ENCODE measurements at regions not wholly inside any gene's neighbourhood (a gene's known extent, or its start where the extent isn't known, plus 50 kb on each side); places are given as distances from the start of the nearest gene placed in this dataset.

GRCh38 chr4:144556636-144557035 lies 89.3 kb upstream of the HHIP start:
- TF ChIP-seq CTCF (conservative IDR thresholded peaks at IDR 0.05; ENCODE audit: low read depth in 2 of 2) (no peak), POLR2AphosphoS5 (IDR thresholded peaks at IDR 0.05; ENCODE audit: low read depth) (no peak), CREB1 (CRISPR knock-in tag; IDR thresholded peaks at IDR 0.05; ENCODE audit: low read depth) (no peak), EZH2 (IDR thresholded peaks at IDR 0.05; ENCODE audit: low read depth, unreplicated experiment) (no peak), ETS1 (IDR thresholded peaks at IDR 0.05) (no peak), EZH2phosphoT487 (IDR thresholded peaks at IDR 0.05; ENCODE audit: unreplicated experiment) (no peak), NANOG (IDR thresholded peaks at IDR 0.05; ENCODE audit: borderline replicate concordance) (no peak)
- TF ChIP-seq, protein P1, sequence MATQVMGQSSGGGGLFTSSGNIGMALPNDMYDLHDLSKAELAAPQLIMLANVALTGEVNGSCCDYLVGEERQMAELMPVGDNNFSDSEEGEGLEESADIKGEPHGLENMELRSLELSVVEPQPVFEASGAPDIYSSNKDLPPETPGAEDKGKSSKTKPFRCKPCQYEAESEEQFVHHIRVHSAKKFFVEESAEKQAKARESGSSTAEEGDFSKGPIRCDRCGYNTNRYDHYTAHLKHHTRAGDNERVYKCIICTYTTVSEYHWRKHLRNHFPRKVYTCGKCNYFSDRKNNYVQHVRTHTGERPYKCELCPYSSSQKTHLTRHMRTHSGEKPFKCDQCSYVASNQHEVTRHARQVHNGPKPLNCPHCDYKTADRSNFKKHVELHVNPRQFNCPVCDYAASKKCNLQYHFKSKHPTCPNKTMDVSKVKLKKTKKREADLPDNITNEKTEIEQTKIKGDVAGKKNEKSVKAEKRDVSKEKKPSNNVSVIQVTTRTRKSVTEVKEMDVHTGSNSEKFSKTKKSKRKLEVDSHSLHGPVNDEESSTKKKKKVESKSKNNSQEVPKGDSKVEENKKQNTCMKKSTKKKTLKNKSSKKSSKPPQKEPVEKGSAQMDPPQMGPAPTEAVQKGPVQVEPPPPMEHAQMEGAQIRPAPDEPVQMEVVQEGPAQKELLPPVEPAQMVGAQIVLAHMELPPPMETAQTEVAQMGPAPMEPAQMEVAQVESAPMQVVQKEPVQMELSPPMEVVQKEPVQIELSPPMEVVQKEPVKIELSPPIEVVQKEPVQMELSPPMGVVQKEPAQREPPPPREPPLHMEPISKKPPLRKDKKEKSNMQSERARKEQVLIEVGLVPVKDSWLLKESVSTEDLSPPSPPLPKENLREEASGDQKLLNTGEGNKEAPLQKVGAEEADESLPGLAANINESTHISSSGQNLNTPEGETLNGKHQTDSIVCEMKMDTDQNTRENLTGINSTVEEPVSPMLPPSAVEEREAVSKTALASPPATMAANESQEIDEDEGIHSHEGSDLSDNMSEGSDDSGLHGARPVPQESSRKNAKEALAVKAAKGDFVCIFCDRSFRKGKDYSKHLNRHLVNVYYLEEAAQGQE (IDR thresholded peaks at IDR 0.05; ENCODE audit: unreplicated experiment): no peak
- TF ChIP-seq, protein P2, sequence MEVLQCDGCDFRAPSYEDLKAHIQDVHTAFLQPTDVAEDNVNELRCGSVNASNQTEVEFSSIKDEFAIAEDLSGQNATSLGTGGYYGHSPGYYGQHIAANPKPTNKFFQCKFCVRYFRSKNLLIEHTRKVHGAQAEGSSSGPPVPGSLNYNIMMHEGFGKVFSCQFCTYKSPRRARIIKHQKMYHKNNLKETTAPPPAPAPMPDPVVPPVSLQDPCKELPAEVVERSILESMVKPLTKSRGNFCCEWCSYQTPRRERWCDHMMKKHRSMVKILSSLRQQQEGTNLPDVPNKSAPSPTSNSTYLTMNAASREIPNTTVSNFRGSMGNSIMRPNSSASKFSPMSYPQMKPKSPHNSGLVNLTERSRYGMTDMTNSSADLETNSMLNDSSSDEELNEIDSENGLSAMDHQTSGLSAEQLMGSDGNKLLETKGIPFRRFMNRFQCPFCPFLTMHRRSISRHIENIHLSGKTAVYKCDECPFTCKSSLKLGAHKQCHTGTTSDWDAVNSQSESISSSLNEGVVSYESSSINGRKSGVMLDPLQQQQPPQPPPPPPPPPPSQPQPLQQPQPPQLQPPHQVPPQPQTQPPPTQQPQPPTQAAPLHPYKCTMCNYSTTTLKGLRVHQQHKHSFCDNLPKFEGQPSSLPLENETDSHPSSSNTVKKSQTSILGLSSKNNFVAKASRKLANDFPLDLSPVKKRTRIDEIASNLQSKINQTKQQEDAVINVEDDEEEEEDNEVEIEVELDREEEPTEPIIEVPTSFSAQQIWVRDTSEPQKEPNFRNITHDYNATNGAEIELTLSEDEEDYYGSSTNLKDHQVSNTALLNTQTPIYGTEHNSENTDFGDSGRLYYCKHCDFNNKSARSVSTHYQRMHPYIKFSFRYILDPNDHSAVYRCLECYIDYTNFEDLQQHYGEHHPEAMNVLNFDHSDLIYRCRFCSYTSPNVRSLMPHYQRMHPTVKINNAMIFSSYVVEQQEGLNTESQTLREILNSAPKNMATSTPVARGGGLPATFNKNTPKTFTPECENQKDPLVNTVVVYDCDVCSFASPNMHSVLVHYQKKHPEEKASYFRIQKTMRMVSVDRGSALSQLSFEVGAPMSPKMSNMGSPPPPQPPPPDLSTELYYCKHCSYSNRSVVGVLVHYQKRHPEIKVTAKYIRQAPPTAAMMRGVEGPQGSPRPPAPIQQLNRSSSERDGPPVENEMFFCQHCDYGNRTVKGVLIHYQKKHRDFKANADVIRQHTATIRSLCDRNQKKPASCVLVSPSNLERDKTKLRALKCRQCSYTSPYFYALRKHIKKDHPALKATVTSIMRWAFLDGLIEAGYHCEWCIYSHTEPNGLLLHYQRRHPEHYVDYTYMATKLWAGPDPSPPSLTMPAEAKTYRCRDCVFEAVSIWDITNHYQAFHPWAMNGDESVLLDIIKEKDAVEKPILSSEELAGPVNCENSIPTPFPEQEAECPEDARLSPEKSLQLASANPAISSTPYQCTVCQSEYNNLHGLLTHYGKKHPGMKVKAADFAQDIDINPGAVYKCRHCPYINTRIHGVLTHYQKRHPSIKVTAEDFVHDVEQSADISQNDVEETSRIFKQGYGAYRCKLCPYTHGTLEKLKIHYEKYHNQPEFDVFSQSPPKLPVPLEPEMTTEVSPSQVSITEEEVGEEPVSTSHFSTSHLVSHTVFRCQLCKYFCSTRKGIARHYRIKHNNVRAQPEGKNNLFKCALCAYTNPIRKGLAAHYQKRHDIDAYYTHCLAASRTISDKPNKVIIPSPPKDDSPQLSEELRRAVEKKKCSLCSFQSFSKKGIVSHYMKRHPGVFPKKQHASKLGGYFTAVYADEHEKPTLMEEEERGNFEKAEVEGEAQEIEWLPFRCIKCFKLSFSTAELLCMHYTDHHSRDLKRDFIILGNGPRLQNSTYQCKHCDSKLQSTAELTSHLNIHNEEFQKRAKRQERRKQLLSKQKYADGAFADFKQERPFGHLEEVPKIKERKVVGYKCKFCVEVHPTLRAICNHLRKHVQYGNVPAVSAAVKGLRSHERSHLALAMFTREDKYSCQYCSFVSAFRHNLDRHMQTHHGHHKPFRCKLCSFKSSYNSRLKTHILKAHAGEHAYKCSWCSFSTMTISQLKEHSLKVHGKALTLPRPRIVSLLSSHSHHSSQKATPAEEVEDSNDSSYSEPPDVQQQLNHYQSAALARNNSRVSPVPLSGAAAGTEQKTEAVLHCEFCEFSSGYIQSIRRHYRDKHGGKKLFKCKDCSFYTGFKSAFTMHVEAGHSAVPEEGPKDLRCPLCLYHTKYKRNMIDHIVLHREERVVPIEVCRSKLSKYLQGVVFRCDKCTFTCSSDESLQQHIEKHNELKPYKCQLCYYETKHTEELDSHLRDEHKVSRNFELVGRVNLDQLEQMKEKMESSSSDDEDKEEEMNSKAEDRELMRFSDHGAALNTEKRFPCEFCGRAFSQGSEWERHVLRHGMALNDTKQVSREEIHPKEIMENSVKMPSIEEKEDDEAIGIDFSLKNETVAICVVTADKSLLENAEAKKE (CRISPR knock-in tag; IDR thresholded peaks at IDR 0.05): no peak
